GM12874 (cell line): ENCODE measurements at regions not wholly inside any gene's neighbourhood (a gene's known extent, or its start where the extent isn't known, plus 50 kb on each side); places are given as distances from the start of the nearest gene placed in this dataset.

Experiments used
- CTCF ChIP-seq: IDR thresholded peaks from 2 replicates; pipeline ENCODE4 v1.5.1; 2011; ENCODE audit warnings: low read depth, mild to moderate bottlenecking, control low read depth, low read length, moderate library complexity; ENCODE audit not compliant: insufficient read depth

- TF ChIP-seq CTCF = no peak
Observed at GRCh38 chr2:235264512-235264911, 229.3 kb upstream of the AGAP1 start.

GRCh38 chr2:235265348-235265965 is 228.4 kb upstream of the AGAP1 start:
- TF ChIP-seq CTCF = no peak

GRCh38 chr2:235267251-235267650 is 226.6 kb upstream of the AGAP1 start:
- no peak for TF ChIP-seq CTCF

- TF ChIP-seq CTCF = no peak
Observed at GRCh38 chr2:235268535-235268934, 225.3 kb upstream of the AGAP1 start.

DNA sequence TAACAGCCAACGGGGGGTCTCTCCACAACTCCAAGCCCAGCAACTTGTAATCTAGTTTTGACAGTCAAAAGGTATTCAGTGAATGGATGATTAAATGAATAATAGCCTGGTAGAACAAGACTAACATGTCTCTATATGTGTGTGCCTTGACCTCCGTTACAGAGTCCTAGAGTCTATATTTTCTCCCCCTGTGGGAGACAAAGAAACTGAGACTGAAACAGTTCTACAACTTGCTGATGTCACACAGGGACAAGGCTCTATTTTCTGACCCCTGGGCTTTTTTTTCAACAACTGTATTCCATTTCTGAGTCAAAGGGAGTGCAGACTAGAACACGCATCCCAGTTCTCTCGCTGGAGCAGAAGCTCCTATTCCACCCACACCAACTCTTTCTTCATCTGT is 223.6 kb upstream of the AGAP1 start:
- no peak for TF ChIP-seq CTCF

DNA sequence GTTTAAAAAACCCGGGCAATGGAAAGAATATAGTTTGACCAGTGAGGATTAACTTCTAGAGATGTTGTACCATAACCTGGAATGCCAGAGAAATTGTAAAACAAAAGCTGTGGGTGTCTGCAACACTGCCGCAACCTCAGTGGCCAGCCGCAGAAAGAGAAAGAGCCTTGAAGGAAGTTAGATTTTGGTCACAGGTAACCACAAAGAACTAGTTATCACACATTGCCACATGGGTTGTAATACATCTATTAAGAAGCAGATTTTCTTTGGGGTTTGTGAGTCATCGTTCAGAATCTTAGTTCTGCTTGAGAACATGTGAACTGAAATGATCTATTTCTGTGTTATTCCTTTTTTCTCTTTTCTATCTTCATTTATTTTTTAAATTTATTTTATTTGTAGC is 222.9 kb upstream of the AGAP1 start:
- TF ChIP-seq CTCF = no peak

GRCh38 chr2:235271936-235272335 is 221.9 kb upstream of the AGAP1 start:
- no peak for TF ChIP-seq CTCF
